Upper lobe of right lung (tissue), 1 donor: ENCODE measurements at regions not wholly inside any gene's neighbourhood (a gene's known extent, or its start where the extent isn't known, plus 50 kb on each side); places are given as distances from the start of the nearest gene placed in this dataset.

Experiments used
- ATAC-seq: fragments of 200-7000 bp; cut with Tn5 transposase; one replicate; pipeline ENCODE4 v1.9.1; 2020; ENCODE audit warnings: mild to moderate bottlenecking, moderate library complexity
- DNase-seq: peaks from one replicate; pipeline ENCODE4 v3.0.0-alpha.2; 2020
- H3K27ac ChIP-seq: fragments of 200-600 bp; one replicate; pipeline ENCODE4 v1.8.0; 2022
- H3K27me3 ChIP-seq: fragments of 200-600 bp; one replicate; pipeline ENCODE4 v1.8.0; 2022; ENCODE audit warnings: mild to moderate bottlenecking
- H3K36me3 ChIP-seq: fragments of 200-600 bp; one replicate; pipeline ENCODE4 v1.8.0; 2022
- H3K4me1 ChIP-seq: fragments of 200-600 bp; one replicate; pipeline ENCODE4 v1.8.0; 2022
- H3K4me3 ChIP-seq: fragments of 200-600 bp; one replicate; pipeline ENCODE4 v1.8.0; 2022; ENCODE audit warnings: mild to moderate bottlenecking
- H3K9me3 ChIP-seq: fragments of 200-600 bp; one replicate; pipeline ENCODE4 v1.8.0; 2022
- CTCF ChIP-seq: fragments of 200-600 bp; IDR thresholded peaks from one replicate; pipeline ENCODE4 v1.8.0; 2022; ENCODE audit warnings: antibody characterized with exemption
- intact Hi-C: fragments of 100-400 bp; cut with DNase I; formaldehyde crosslinking; loops from one replicate; pipeline ENCODE4 v1.11.0; 2022
- donor health status: DM: no; HTN: yes; CAD: no; lungs with severe emphysema.

GRCh38 chr2:104473546-104473945 is 380.4 kb upstream of the POU3F3 start:
- intact Hi-C loops, result no loop called here
- no peaks in the 10 kb centered on the region for H3K9me3 ChIP-seq
- TF ChIP-seq CTCF, result no peak
- H3K4me3 ChIP-seq, result no peak overlapping the region
- no peaks in the 10 kb centered on the region for H3K27me3 ChIP-seq
- H3K36me3 ChIP-seq, result no peaks in the 10 kb centered on the region
- no peaks in the 10 kb centered on the region for H3K4me1 ChIP-seq
- H3K27ac ChIP-seq, result no peak overlapping the region
- ATAC-seq (no peak), DNase-seq (no peak)

- no peak for ATAC-seq
Observed at GRCh38 chr2:104474716-104475115, 379.2 kb upstream of the POU3F3 start.

GRCh38 chr2:104476075-104476474 is 377.8 kb upstream of the POU3F3 start:
- intact Hi-C loops, result no loop called here
- ATAC-seq, result no peak

More at GRCh38 chr2:104474716-104475115, 379.2 kb upstream of the POU3F3 start:
- no peak for DNase-seq
- Histone ChIP-seq H3K27ac (no peak overlapping the region), H3K27me3 (no peaks in the 10 kb centered on the region), H3K36me3 (no peaks in the 10 kb centered on the region), H3K4me3 (no peak overlapping the region), H3K9me3 (no peaks in the 10 kb centered on the region), H3K4me1 (no peaks in the 10 kb centered on the region)
- TF ChIP-seq CTCF, result no peak
- intact Hi-C loops, result no loop called here

GRCh38 chr2:104476563-104476988 is 377.3 kb upstream of the POU3F3 start:
- H3K4me3 ChIP-seq, result no peak overlapping the region
- intact Hi-C loops, result no loop called here
- no peak for TF ChIP-seq CTCF
- H3K9me3 ChIP-seq, result no peaks in the 10 kb centered on the region
- no peaks in the 10 kb centered on the region for H3K36me3 ChIP-seq
- no peak overlapping the region for H3K27ac ChIP-seq
- H3K27me3 ChIP-seq, result no peaks in the 10 kb centered on the region
- DNase-seq (no peak), ATAC-seq (no peak)
- H3K4me1 ChIP-seq, result no peaks in the 10 kb centered on the region

More at GRCh38 chr2:104476075-104476474, 377.8 kb upstream of the POU3F3 start:
- Histone ChIP-seq H3K27ac (no peak overlapping the region), H3K9me3 (no peaks in the 10 kb centered on the region), H3K36me3 (no peaks in the 10 kb centered on the region), H3K4me3 (no peak overlapping the region), H3K27me3 (no peaks in the 10 kb centered on the region), H3K4me1 (no peaks in the 10 kb centered on the region)
- no peak for TF ChIP-seq CTCF
- DNase-seq, result no peak

- no peak overlapping the region for H3K4me3 ChIP-seq
- no peaks in the 10 kb centered on the region for H3K36me3 ChIP-seq
- intact Hi-C loops, result no loop called here
- TF ChIP-seq CTCF, result no peak
- no peaks in the 10 kb centered on the region for H3K27me3 ChIP-seq
- ATAC-seq (no peak), DNase-seq (no peak)
- no peaks in the 10 kb centered on the region for H3K9me3 ChIP-seq
- H3K27ac ChIP-seq, result no peak overlapping the region
- H3K4me1 ChIP-seq, result no peaks in the 10 kb centered on the region
Observed at GRCh38 chr2:104481341-104481740, 372.6 kb upstream of the POU3F3 start.

GRCh38 chr2:104487366-104487765 is 366.5 kb upstream of the POU3F3 start:
- no peak for DNase-seq
- ATAC-seq, result no peak
- H3K27me3 ChIP-seq, result no peaks in the 10 kb centered on the region
- H3K4me1 ChIP-seq, result no peaks in the 10 kb centered on the region
- no peaks in the 10 kb centered on the region for H3K36me3 ChIP-seq
- H3K9me3 ChIP-seq, result no peaks in the 10 kb centered on the region
- TF ChIP-seq CTCF, result no peak
- intact Hi-C loops, result no loop called here
- no peak overlapping the region for H3K4me3 ChIP-seq
- H3K27ac ChIP-seq, result no peak overlapping the region
